GM23338 (cell line): ENCODE measurements at regions not wholly inside any gene's neighbourhood (a gene's known extent, or its start where the extent isn't known, plus 50 kb on each side); places are given as distances from the start of the nearest gene placed in this dataset.

Experiments used
- CREB1 ChIP-seq: fragments of 250-450 bp; sonication (Bioruptor Pico); IDR thresholded peaks from 2 replicates; pipeline ENCODE4 v1.5.0; 2020; ENCODE audit warnings: low read depth, mild to moderate bottlenecking, moderate library complexity
- CTCF ChIP-seq, 2 experiments: fragments of 200-600 bp in 1 of 2; sonication (generic) in 1 of 2; conservative IDR thresholded peaks; 2 replicates each; pipeline versions ENCODE4 v1.5.1 to v1.6.1; 2016 to 2017; ENCODE audit warnings: antibody characterized with exemption in 2 of 2, low read depth in 2 of 2, mild to moderate bottlenecking in 2 of 2, moderate library complexity in 1 of 2
- ETS1 ChIP-seq: IDR thresholded peaks from 2 replicates; pipeline ENCODE4 v1.6.1; 2016; ENCODE audit warnings: antibody characterized with exemption
- EZH2 ChIP-seq: fragments of 200-600 bp; sonication (generic); IDR thresholded peaks from one replicate; pipeline ENCODE4 v1.8.0; 2017; ENCODE audit warnings: antibody characterized with exemption, mild to moderate bottlenecking, low read depth; ENCODE audit not compliant: unreplicated experiment
- EZH2phosphoT487 ChIP-seq: fragments of 200-600 bp; sonication (generic); IDR thresholded peaks from one replicate; pipeline ENCODE4 v1.8.1; 2018; ENCODE audit warnings: antibody characterized with exemption; ENCODE audit not compliant: unreplicated experiment
- JUNB ChIP-seq: IDR thresholded peaks from one replicate; pipeline ENCODE4 v1.6.1; 2016; ENCODE audit warnings: antibody characterized with exemption; ENCODE audit not compliant: unreplicated experiment
- NANOG ChIP-seq: IDR thresholded peaks from 2 replicates; pipeline ENCODE4 v1.6.1; 2016; ENCODE audit warnings: antibody characterized with exemption, borderline replicate concordance
- POLR2AphosphoS5 ChIP-seq: IDR thresholded peaks from 2 replicates; pipeline ENCODE4 v1.6.1; 2016; ENCODE audit warnings: antibody characterized with exemption, low read depth
- REST ChIP-seq: IDR thresholded peaks from one replicate; pipeline ENCODE4 v1.6.1; 2018; ENCODE audit warnings: antibody characterized with exemption; ENCODE audit not compliant: unreplicated experiment
- STAT1 ChIP-seq: IDR thresholded peaks from one replicate; pipeline ENCODE4 v1.6.1; 2016; ENCODE audit warnings: antibody characterized with exemption; ENCODE audit not compliant: unreplicated experiment
- ZNF114 ChIP-seq: fragments of 250-450 bp; sonication (Bioruptor Pico); IDR thresholded peaks from 2 replicates; pipeline ENCODE4 v1.5.0; 2020; ENCODE audit warnings: mild to moderate bottlenecking, moderate library complexity
- ZNF331 ChIP-seq: fragments of 250-450 bp; sonication (Bioruptor Pico); IDR thresholded peaks from 2 replicates; pipeline ENCODE4 v1.5.0; 2020; ENCODE audit warnings: low read depth, mild to moderate bottlenecking, moderate library complexity
- ZNF462 ChIP-seq: fragments of 250-450 bp; sonication (Bioruptor Pico); IDR thresholded peaks from 2 replicates; pipeline ENCODE4 v1.5.0; 2020; ENCODE audit warnings: mild to moderate bottlenecking, moderate library complexity

GRCh38 chr1:241413386-241413785 lies 56.4 kb upstream of the RGS7 start:
- TF ChIP-seq EZH2 (no peak), CTCF (conservative IDR thresholded peaks at IDR 0.05; ENCODE audit: low read depth in 2 of 2) (no peak), CREB1 (CRISPR knock-in tag) (no peak), REST (no peak), POLR2AphosphoS5 (no peak), EZH2phosphoT487 (no peak), JUNB (no peak), STAT1 (no peak), ZNF462 (CRISPR knock-in tag) (no peak), ZNF114 (no peak), ZNF331 (CRISPR knock-in tag) (no peak), ETS1 (no peak), NANOG (no peak)
